GM23338 (cell line): ENCODE measurements at regions not wholly inside any gene's neighbourhood (a gene's known extent, or its start where the extent isn't known, plus 50 kb on each side); places are given as distances from the start of the nearest gene placed in this dataset.

ENCODE experiments used
- ATAC-seq: fragments of 200-7000 bp; cut with Tn5 transposase; 3 replicates; pipeline ENCODE4 v1.9.1; 2020
- DNase-seq: peaks from one replicate; pipeline ENCODE4 v3.0.0-alpha.2; 2015; ENCODE audit warnings: low spot score
- H2AFZ ChIP-seq: fragments of 200-600 bp; sonication (generic); 2 replicates; pipeline ENCODE4 v1.8.0; 2016; ENCODE audit warnings: antibody characterized with exemption, mild to moderate bottlenecking, moderate library complexity
- H3F3A ChIP-seq: fragments of 200-600 bp; sonication (generic); replicated peaks from 2 replicates; pipeline ENCODE4 v1.8.0; 2017; ENCODE audit warnings: antibody characterized with exemption, mixed run types, low read depth
- H3K27ac ChIP-seq: fragments of 200-600 bp; sonication (generic); 2 replicates; pipeline ENCODE4 v1.6.1; 2016; ENCODE audit warnings: low read depth
- H3K27me3 ChIP-seq: fragments of 200-600 bp; sonication (generic); 2 replicates; pipeline ENCODE4 v1.8.0; 2016; ENCODE audit warnings: mild to moderate bottlenecking, mixed run types, moderate library complexity; ENCODE audit not compliant: insufficient read depth
- H3K36me3 ChIP-seq: fragments of 200-600 bp; sonication (generic); 2 replicates; pipeline ENCODE4 v1.8.0; 2016; ENCODE audit warnings: mild to moderate bottlenecking; ENCODE audit not compliant: insufficient read depth
- H3K4me1 ChIP-seq: fragments of 200-600 bp; sonication (generic); 2 replicates; pipeline ENCODE4 v1.8.0; 2016; ENCODE audit warnings: mild to moderate bottlenecking, moderate library complexity; ENCODE audit not compliant: insufficient read depth
- H3K4me2 ChIP-seq: fragments of 200-600 bp; sonication (generic); 2 replicates; pipeline ENCODE4 v1.7.1; 2017; ENCODE audit warnings: mixed run types
- H3K4me3 ChIP-seq: fragments of 200-600 bp; sonication (generic); 2 replicates; pipeline ENCODE4 v1.6.1; 2016; ENCODE audit warnings: mixed run types
- H3K79me2 ChIP-seq: fragments of 200-600 bp; sonication (generic); replicated peaks from 2 replicates; pipeline ENCODE4 v1.8.0; 2017; ENCODE audit warnings: mild to moderate bottlenecking; ENCODE audit not compliant: insufficient read depth
- H3K9me2 ChIP-seq: fragments of 200-600 bp; sonication (generic); 2 replicates; pipeline ENCODE4 v1.8.0; 2017; ENCODE audit not compliant: insufficient read depth
- H4K20me1 ChIP-seq: fragments of 200-600 bp; sonication (generic); replicated peaks from 2 replicates; pipeline ENCODE4 v1.8.0; 2017; ENCODE audit warnings: mild to moderate bottlenecking; ENCODE audit not compliant: insufficient read depth
- H3K27ac Mint-ChIP-seq: 2 replicates; pipeline ENCODE4 v1.8.0; 2020; ENCODE audit warnings: inconsistent platforms, mild to moderate bottlenecking, moderate library complexity, mixed read lengths
- H3K27me3 Mint-ChIP-seq: 3 replicates; pipeline ENCODE4 v1.8.0; 2022; ENCODE audit warnings: low read depth, mild to moderate bottlenecking, moderate library complexity, mixed read lengths, inconsistent platforms; ENCODE audit not compliant: insufficient read depth, poor library complexity
- H3K36me3 Mint-ChIP-seq: 3 replicates; pipeline ENCODE4 v1.8.0; 2021; ENCODE audit warnings: low read depth, mild to moderate bottlenecking, inconsistent platforms, moderate library complexity, mixed read lengths
- H3K4me1 Mint-ChIP-seq: 3 replicates; pipeline ENCODE4 v1.8.0; 2020; ENCODE audit warnings: mild to moderate bottlenecking, inconsistent platforms, mixed read lengths
- H3K4me3 Mint-ChIP-seq: 3 replicates; pipeline ENCODE4 v1.8.0; 2021; ENCODE audit warnings: moderate library complexity, mild to moderate bottlenecking, inconsistent platforms, mixed read lengths
- H3K9me3 Mint-ChIP-seq: 3 replicates; pipeline ENCODE4 v1.8.0; 2020; ENCODE audit warnings: moderate library complexity, mild to moderate bottlenecking, inconsistent platforms, mixed read lengths
- EZH2 ChIP-seq: fragments of 200-600 bp; sonication (generic); IDR thresholded peaks from one replicate; pipeline ENCODE4 v1.8.0; 2017; ENCODE audit warnings: antibody characterized with exemption, mild to moderate bottlenecking, low read depth; ENCODE audit not compliant: unreplicated experiment
- EZH2phosphoT487 ChIP-seq: fragments of 200-600 bp; sonication (generic); IDR thresholded peaks from one replicate; pipeline ENCODE4 v1.8.1; 2018; ENCODE audit warnings: antibody characterized with exemption; ENCODE audit not compliant: unreplicated experiment
- JUNB ChIP-seq: IDR thresholded peaks from one replicate; pipeline ENCODE4 v1.6.1; 2016; ENCODE audit warnings: antibody characterized with exemption; ENCODE audit not compliant: unreplicated experiment
- NANOG ChIP-seq: IDR thresholded peaks from 2 replicates; pipeline ENCODE4 v1.6.1; 2016; ENCODE audit warnings: antibody characterized with exemption, borderline replicate concordance
- POLR2AphosphoS5 ChIP-seq: IDR thresholded peaks from 2 replicates; pipeline ENCODE4 v1.6.1; 2016; ENCODE audit warnings: antibody characterized with exemption, low read depth
- STAT1 ChIP-seq: IDR thresholded peaks from one replicate; pipeline ENCODE4 v1.6.1; 2016; ENCODE audit warnings: antibody characterized with exemption; ENCODE audit not compliant: unreplicated experiment
- ZNF114 ChIP-seq: fragments of 250-450 bp; sonication (Bioruptor Pico); IDR thresholded peaks from 2 replicates; pipeline ENCODE4 v1.5.0; 2020; ENCODE audit warnings: mild to moderate bottlenecking, moderate library complexity
- ZNF331 ChIP-seq: fragments of 250-450 bp; sonication (Bioruptor Pico); IDR thresholded peaks from 2 replicates; pipeline ENCODE4 v1.5.0; 2020; ENCODE audit warnings: low read depth, mild to moderate bottlenecking, moderate library complexity
- TF ChIP-seq, protein P1 (sequence below): IDR thresholded peaks from one replicate; pipeline ENCODE4 v1.6.1; 2018; ENCODE audit warnings: antibody characterized with exemption; ENCODE audit not compliant: unreplicated experiment
- TF ChIP-seq, protein P2 (sequence below): IDR thresholded peaks from 2 replicates; pipeline ENCODE4 v1.6.1; 2016; ENCODE audit warnings: antibody characterized with exemption
- TF ChIP-seq, protein P3 (sequence below), 2 experiments: fragments of 200-600 bp in 1 of 2; sonication (generic) in 1 of 2; conservative IDR thresholded peaks; 2 replicates each; pipeline versions ENCODE4 v1.5.1 to v1.6.1; 2016 to 2017; ENCODE audit warnings: antibody characterized with exemption in 2 of 2, low read depth in 2 of 2, mild to moderate bottlenecking in 2 of 2, moderate library complexity in 1 of 2

DNA sequence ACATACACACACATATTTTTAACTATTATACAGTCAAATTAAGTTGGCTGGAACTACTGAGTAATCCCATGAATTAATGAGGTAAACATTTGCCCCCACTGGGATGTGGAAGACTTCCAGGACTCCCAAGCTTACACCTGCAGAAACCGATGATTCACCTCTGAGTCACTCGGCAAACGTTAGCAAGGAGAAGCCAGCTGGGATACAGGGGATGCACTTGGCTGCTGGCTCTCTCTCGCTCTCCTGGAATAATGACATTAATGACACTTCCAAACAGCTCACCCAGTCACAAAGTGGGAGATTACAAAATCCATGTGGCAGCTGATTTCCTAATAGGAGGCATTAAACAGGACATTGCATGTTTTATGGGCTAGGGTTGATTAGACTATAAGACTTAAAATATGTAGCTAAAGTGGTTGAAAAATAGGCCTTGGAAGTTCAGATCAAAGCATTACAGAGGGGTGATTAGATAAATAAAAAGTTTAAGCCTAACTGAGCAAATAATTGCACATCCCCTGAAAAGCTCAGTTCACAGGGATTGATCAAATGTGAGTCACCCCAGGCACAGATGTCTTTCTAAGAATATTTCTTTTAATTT, 500.9 kb downstream of the SOX2 start:
- ATAC-seq (peak; percentile 81), DNase-seq (peak; percentile 57)
- no peak for TF ChIP-seq POLR2AphosphoS5
- TF ChIP-seq ZNF331 (CRISPR knock-in tag) = no peak
- TF ChIP-seq EZH2phosphoT487 = no peak
- TF ChIP-seq, protein P1, sequence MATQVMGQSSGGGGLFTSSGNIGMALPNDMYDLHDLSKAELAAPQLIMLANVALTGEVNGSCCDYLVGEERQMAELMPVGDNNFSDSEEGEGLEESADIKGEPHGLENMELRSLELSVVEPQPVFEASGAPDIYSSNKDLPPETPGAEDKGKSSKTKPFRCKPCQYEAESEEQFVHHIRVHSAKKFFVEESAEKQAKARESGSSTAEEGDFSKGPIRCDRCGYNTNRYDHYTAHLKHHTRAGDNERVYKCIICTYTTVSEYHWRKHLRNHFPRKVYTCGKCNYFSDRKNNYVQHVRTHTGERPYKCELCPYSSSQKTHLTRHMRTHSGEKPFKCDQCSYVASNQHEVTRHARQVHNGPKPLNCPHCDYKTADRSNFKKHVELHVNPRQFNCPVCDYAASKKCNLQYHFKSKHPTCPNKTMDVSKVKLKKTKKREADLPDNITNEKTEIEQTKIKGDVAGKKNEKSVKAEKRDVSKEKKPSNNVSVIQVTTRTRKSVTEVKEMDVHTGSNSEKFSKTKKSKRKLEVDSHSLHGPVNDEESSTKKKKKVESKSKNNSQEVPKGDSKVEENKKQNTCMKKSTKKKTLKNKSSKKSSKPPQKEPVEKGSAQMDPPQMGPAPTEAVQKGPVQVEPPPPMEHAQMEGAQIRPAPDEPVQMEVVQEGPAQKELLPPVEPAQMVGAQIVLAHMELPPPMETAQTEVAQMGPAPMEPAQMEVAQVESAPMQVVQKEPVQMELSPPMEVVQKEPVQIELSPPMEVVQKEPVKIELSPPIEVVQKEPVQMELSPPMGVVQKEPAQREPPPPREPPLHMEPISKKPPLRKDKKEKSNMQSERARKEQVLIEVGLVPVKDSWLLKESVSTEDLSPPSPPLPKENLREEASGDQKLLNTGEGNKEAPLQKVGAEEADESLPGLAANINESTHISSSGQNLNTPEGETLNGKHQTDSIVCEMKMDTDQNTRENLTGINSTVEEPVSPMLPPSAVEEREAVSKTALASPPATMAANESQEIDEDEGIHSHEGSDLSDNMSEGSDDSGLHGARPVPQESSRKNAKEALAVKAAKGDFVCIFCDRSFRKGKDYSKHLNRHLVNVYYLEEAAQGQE = no peak
- TF ChIP-seq, protein P2, sequence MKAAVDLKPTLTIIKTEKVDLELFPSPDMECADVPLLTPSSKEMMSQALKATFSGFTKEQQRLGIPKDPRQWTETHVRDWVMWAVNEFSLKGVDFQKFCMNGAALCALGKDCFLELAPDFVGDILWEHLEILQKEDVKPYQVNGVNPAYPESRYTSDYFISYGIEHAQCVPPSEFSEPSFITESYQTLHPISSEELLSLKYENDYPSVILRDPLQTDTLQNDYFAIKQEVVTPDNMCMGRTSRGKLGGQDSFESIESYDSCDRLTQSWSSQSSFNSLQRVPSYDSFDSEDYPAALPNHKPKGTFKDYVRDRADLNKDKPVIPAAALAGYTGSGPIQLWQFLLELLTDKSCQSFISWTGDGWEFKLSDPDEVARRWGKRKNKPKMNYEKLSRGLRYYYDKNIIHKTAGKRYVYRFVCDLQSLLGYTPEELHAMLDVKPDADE = no peak
- TF ChIP-seq EZH2 = no peak
- Histone ChIP-seq H3K27ac (no peak overlapping the region), H4K20me1 (no peaks in the 10 kb centered on the region), H3K4me1 (peaks cover 5% of the 10 kb centered on the region; the same call in 1 of the 2 replicates), H3K9me2 (no peaks in the 10 kb centered on the region), H3K79me2 (no peaks in the 10 kb centered on the region), H3F3A (no peaks in the 10 kb centered on the region), H3K4me3 (no peak overlapping the region), H3K36me3 (no peaks in the 10 kb centered on the region), H3K27me3 (no peaks in the 10 kb centered on the region), H2AFZ (no peak overlapping the region), H3K4me2 (no peak overlapping the region)
- peaks cover 18% of the 10 kb centered on the region for H3K4me1 Mint-ChIP-seq
- no peaks in the 10 kb centered on the region for H3K9me3 Mint-ChIP-seq
- H3K27me3 Mint-ChIP-seq = peaks cover 8% of the 10 kb centered on the region
- H3K36me3 Mint-ChIP-seq = no peaks in the 10 kb centered on the region
- H3K4me3 Mint-ChIP-seq = no peak overlapping the region
- H3K27ac Mint-ChIP-seq = peak overlapping the region; percentile 83

DNA sequence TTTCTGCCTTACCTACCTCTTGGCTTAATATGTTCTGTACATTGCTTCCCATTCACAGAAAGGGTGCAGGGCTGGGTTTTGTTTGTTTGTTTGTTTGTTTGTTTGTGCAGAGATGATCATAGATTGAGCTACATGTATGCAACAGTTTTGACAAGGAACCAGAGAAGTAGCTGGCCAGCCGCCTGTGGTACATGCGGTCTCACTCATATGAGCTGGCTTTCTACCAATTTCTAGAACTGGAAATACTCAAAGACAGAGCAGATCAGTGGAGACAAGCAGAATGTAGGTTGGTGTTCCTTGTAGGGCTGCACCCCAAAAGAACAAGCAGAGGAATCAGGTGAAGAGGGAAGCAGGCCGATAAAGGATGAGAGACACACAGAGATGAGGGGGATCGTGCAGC, 502.7 kb downstream of the SOX2 start:
- Histone ChIP-seq H4K20me1 (no peaks in the 10 kb centered on the region), H3F3A (no peaks in the 10 kb centered on the region), H3K36me3 (no peaks in the 10 kb centered on the region), H3K79me2 (no peaks in the 10 kb centered on the region), H3K9me2 (0 out of 2 replicates have a peak, but pooled peaks cover 6% of the 10 kb centered on the region), H3K27me3 (no peaks in the 10 kb centered on the region), H3K27ac (no peak overlapping the region), H3K4me1 (peaks cover 5% of the 10 kb centered on the region; the same call in 1 of the 2 replicates), H2AFZ (no peak overlapping the region), H3K4me3 (no peak overlapping the region), H3K4me2 (no peak overlapping the region)
- no peaks in the 10 kb centered on the region for H3K36me3 Mint-ChIP-seq
- ATAC-seq (no peak), DNase-seq (no peak)
- H3K4me1 Mint-ChIP-seq = peaks cover 24% of the 10 kb centered on the region
- no peak overlapping the region for H3K4me3 Mint-ChIP-seq
- TF ChIP-seq, protein P2 = no peak
- TF ChIP-seq, protein P1 = no peak
- TF ChIP-seq, protein P3, sequence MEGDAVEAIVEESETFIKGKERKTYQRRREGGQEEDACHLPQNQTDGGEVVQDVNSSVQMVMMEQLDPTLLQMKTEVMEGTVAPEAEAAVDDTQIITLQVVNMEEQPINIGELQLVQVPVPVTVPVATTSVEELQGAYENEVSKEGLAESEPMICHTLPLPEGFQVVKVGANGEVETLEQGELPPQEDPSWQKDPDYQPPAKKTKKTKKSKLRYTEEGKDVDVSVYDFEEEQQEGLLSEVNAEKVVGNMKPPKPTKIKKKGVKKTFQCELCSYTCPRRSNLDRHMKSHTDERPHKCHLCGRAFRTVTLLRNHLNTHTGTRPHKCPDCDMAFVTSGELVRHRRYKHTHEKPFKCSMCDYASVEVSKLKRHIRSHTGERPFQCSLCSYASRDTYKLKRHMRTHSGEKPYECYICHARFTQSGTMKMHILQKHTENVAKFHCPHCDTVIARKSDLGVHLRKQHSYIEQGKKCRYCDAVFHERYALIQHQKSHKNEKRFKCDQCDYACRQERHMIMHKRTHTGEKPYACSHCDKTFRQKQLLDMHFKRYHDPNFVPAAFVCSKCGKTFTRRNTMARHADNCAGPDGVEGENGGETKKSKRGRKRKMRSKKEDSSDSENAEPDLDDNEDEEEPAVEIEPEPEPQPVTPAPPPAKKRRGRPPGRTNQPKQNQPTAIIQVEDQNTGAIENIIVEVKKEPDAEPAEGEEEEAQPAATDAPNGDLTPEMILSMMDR (conservative IDR thresholded peaks at IDR 0.05; ENCODE audit: low read depth in 2 of 2) = no peak
- TF ChIP-seq NANOG = no peak
- no peak for TF ChIP-seq STAT1
- no peak for TF ChIP-seq ZNF114 (CRISPR knock-in tag)
- no peak for TF ChIP-seq JUNB
- TF ChIP-seq POLR2AphosphoS5 = no peak
- TF ChIP-seq EZH2 = no peak
- H3K27ac Mint-ChIP-seq = no peak overlapping the region
- no peaks in the 10 kb centered on the region for H3K9me3 Mint-ChIP-seq
- peaks cover 8% of the 10 kb centered on the region for H3K27me3 Mint-ChIP-seq
